AG09319 (cell line): ENCODE measurements at regions not wholly inside any gene's neighbourhood (a gene's known extent, or its start where the extent isn't known, plus 50 kb on each side); places are given as distances from the start of the nearest gene placed in this dataset.

ENCODE experiments used
- DNase-seq: peaks from one replicate; pipeline ENCODE4 v3.0.0-alpha.2; 2010; ENCODE audit warnings: low read depth; ENCODE audit errors: extremely low read depth
- TF ChIP-seq, protein P1 (sequence below): IDR thresholded peaks from 2 replicates; pipeline ENCODE4 v1.5.1; 2011; ENCODE audit warnings: low read depth, mild to moderate bottlenecking, inconsistent platforms, low read length, moderate library complexity

DNA sequence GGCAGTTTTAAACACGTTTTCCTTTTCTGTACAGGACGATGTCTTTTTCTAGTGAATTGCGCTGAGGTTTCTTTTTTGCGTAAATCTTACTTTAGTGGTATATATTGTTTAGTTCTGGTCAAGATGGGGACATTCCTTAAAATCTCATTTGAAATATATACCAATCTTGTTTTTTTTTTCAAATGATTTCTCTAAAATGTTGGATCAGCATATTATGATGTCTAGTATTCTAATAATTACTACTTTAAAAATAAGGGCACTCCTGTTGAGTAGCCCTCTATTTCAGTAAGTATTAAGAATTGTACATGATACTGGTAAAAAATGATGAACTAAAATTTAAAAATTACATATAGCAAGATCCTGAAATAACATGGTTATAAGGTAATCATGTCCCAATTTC lies 224.1 kb upstream of the ARHGAP24 start:
- TF ChIP-seq, protein P1, sequence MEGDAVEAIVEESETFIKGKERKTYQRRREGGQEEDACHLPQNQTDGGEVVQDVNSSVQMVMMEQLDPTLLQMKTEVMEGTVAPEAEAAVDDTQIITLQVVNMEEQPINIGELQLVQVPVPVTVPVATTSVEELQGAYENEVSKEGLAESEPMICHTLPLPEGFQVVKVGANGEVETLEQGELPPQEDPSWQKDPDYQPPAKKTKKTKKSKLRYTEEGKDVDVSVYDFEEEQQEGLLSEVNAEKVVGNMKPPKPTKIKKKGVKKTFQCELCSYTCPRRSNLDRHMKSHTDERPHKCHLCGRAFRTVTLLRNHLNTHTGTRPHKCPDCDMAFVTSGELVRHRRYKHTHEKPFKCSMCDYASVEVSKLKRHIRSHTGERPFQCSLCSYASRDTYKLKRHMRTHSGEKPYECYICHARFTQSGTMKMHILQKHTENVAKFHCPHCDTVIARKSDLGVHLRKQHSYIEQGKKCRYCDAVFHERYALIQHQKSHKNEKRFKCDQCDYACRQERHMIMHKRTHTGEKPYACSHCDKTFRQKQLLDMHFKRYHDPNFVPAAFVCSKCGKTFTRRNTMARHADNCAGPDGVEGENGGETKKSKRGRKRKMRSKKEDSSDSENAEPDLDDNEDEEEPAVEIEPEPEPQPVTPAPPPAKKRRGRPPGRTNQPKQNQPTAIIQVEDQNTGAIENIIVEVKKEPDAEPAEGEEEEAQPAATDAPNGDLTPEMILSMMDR, result no peak
- DNase-seq, result no peak

DNA sequence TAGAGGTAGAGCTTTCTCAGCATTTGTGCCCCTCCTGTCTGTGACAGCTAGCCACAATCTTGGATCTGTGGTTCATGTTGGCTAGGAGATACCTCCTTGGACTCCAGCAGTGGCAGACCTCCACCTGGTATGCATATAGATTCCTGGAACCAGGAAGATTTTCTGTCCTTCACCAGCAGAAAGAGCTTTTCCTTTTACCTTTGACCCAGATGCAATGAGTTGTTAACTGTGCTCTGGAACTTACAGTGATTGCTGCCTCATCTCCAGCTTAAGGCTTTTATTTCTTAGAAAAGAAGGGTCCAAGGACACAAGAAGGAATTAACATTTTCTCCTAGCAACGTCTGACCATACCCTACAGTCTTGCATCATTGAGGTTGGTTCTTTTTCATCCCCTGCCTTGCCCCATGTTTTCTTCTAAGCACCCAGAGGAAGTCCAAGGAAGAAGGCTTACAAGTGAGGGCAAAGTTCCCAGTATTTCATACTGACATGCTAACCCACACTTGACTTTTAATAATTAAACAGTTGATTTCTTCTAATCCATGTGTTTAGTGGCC lies 217.1 kb upstream of the ARHGAP24 start:
- no peak for DNase-seq
- TF ChIP-seq, protein P1, result no peak

DNA sequence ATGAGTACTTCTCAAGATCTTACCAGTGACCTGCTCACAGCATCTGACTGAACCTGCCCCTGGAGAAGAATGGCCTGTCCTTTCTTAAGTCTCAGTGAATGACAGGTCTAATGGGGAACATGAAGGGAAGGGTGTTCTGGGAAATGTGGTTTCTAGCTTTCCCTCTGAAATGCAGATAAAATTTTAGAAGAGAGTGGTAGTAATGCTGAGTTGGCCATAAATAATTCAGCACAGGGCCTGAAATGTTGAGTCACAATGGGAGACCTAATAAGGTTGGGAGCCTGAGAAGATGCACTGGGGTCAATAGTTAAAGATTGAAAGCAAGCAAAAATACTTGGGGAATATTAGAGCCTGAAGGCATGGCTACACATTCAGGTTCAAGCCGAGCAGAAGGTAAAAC lies 214.9 kb upstream of the ARHGAP24 start:
- DNase-seq, result no peak
- TF ChIP-seq, protein P1, result no peak

DNA sequence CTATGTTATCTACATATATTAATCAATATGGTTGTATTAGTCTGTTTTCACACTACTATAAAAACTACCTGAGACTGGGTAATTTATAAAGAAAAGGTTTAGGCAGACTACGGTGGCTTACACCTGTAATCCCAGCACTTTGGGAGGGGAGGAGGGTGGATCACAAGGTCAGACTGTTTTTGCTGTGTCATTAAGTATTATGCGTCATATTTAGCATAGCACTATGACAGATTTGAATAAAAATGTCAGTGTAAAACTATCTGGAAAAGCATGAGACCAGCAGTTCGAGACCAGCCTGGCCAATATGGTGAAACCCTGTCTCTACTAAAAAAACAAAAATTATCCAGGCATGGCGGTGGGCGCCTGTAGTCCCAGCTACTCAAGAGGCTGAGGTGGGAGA lies 209.7 kb upstream of the ARHGAP24 start:
- DNase-seq, result no peak
- TF ChIP-seq, protein P1, result no peak

DNA sequence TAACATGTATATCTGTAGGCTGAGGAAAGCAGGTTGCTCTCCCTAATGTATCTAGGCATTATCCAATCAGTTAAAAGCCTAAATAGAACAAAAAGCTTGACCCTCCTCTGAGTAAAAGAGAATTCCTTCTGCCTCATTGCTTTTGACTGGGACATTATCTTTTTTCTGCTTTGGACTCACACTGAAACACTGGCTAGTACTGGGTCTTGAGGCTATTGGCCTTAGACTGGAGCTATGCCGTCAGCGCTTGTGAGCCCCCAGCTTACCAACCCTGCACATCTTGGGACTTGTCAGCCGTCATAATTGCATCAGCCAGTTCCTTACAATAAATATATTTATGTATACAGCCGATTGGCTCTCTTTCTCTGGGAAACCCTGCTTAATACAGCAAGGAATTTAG lies 206.8 kb upstream of the ARHGAP24 start:
- TF ChIP-seq, protein P1, result no peak
- DNase-seq, result no peak

DNA sequence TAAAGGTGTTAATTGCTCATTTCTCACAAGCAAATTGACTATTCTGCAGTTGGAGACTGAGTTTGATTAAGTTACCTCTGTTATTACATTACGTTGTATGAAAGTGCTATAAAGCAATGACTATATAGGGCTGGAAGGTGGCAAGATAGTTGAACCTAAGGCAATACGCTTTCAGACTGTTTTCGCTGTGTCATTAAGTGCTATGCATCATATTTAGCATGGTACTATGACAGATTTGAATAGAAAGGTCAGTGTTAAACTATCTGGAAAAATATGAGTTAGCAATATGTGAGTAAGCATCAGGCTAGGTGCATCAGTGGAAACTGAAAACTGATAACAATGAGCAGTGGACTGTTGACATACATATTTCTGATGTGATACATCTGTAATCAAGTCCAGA lies 206.0 kb upstream of the ARHGAP24 start:
- TF ChIP-seq, protein P1, result no peak
- no peak for DNase-seq

DNA sequence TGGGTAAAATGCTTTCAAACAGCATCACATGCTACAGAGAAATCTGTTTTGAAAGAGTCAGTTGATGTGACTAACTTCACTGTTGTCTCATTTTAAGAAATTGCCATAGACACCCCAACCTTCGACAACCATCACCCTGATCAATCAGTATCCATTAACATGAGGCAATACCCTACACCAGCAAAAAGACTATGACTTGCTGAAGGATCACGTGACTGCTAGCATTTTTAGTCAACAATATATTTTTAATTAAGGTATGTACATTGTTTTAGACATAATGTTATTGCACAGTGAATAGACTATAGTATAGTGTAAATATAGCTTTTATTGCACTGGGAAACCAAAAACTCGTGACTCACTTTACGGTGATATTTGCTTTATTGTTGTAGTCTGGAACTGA lies 200.0 kb upstream of the ARHGAP24 start:
- no peak for DNase-seq

More for the DNA sequence above, 200.0 kb upstream of the ARHGAP24 start:
- TF ChIP-seq, protein P1, result no peak
